ENCODE measurements at regions not wholly inside any gene's neighbourhood (a gene's known extent, or its start where the extent isn't known, plus 50 kb on each side); places are given as distances from the start of the nearest gene placed in this dataset.

DNA sequence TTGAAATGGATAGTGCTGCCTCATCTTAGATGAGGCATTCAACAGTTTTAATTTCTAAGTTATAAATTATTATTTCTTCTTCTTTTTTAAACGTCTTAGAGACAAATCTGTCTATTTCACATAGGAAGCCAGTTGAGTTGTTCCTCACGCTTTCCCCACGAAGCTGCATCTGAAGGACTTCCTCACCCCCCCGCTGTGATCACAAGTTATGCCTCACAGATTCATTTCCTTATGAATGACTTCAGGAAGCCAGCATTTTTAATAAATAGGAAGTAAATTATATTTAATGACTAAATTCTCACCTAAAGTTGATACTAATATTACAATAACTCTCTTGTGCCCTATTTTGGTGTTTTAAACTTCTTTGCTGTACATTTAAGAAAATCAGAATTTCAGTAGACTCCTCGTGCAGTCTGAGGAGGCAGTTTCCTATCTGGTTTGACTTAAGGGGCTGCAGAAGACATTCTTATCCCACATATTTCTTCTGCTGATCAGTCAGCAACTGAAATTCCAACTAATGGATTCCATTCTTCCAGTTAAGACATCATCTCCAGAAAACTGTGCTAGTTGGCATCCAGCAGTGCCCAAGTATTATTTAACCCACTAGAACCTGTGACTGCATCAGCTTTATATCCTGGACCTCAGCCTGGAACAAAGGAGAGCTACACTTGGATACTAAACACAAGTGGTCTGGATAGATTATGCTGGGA lies 182.7 kb upstream of the CCN2 start:
- no TSS peak for BruUV-seq (replicated peaks)
- no peaks in the 10 kb centered on the region for H3K4me1 ChIP-seq (ENCODE audit: control insufficient read depth in 1 of 2, insufficient read depth in 2 of 2, low read length in 2 of 2)
- no peaks in the 10 kb centered on the region for H3K9me3 ChIP-seq (ENCODE audit: control insufficient read depth in 1 of 2, insufficient read depth in 1 of 2, low read depth in 1 of 2, low read length in 2 of 2)
- no peak overlapping the region for H3K4me3 ChIP-seq (replicated peaks in 1 of 2; ENCODE audit: low read depth in 1 of 2, low read length in 2 of 2)
- H3K27ac ChIP-seq (ENCODE audit: low read depth, low read length): no peak overlapping the region
- ChIA-PET CTCF (no interaction called here), POLR2A (no interaction called here), RAD21 (ENCODE audit: low non-redundant PET in 1 of 2, low total read pairs in 2 of 2, uncharacterized antibody in 2 of 2, unreplicated experiment in 2 of 2) (no interaction called here)
- no peaks in the 10 kb centered on the region for H3K27me3 ChIP-seq (ENCODE audit: insufficient read depth, low read length)
- H2AFZ ChIP-seq (ENCODE audit: low read depth, low read length, poor library complexity, severe bottlenecking): no peak overlapping the region
- intact Hi-C loops (cut with micrococcal nuclease): no loop called here
- no peaks in the 10 kb centered on the region for H3K79me2 ChIP-seq (ENCODE audit: insufficient read depth, low read length)
- DNase-seq (ENCODE audit: low read depth, low spot score): no peak
- no peak overlapping the region for H3K9ac ChIP-seq (ENCODE audit: low read length)
- no peak for ATAC-seq
- TF ChIP-seq CEBPB (IDR thresholded peaks at IDR 0.05; ENCODE audit: low read depth) (no peak), SP1 (IDR thresholded peaks at IDR 0.05; ENCODE audit: low read depth) (no peak), POLR2A (IDR thresholded peaks at IDR 0.05; ENCODE audit: borderline replicate concordance, extremely low read depth, insufficient read depth, insufficient read length) (no peak), EZH2phosphoT487 (IDR thresholded peaks at IDR 0.05; ENCODE audit: borderline replicate concordance) (no peak), ZFX (IDR thresholded peaks at IDR 0.05) (no peak), FOSL1 (IDR thresholded peaks at IDR 0.05; ENCODE audit: low read depth) (no peak), ELF1 (IDR thresholded peaks at IDR 0.05; ENCODE audit: borderline replicate concordance, low read depth) (no peak), SRF (IDR thresholded peaks at IDR 0.05; ENCODE audit: low read depth) (no peak), SIN3A (IDR thresholded peaks at IDR 0.05; ENCODE audit: low read depth) (no peak), TCF7L2 (IDR thresholded peaks at IDR 0.05; ENCODE audit: borderline replicate concordance, extremely low read depth, insufficient read depth, insufficient read length) (no peak), ZNF274 (IDR thresholded peaks at IDR 0.05; ENCODE audit: low read depth, low read length) (no peak)
- TF ChIP-seq, protein P1, sequence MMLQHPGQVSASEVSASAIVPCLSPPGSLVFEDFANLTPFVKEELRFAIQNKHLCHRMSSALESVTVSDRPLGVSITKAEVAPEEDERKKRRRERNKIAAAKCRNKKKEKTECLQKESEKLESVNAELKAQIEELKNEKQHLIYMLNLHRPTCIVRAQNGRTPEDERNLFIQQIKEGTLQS (IDR thresholded peaks at IDR 0.05): no peak
- no peaks in the 10 kb centered on the region for H3K9me2 ChIP-seq (ENCODE audit: insufficient read depth)
- no peak overlapping the region for H3K4me2 ChIP-seq (ENCODE audit: low read length)
- H3K36me3 ChIP-seq (ENCODE audit: control insufficient read depth in 1 of 2, insufficient read depth in 2 of 2, low read length in 2 of 2): no peaks in the 10 kb centered on the region
- H4K20me1 ChIP-seq (ENCODE audit: insufficient read depth): no peaks in the 10 kb centered on the region

Data from HCT116 (cell line).